ENCODE measurements at regions not wholly inside any gene's neighbourhood (a gene's known extent, or its start where the extent isn't known, plus 50 kb on each side); places are given as distances from the start of the nearest gene placed in this dataset.

- TF ChIP-seq SUZ12 (IDR thresholded peaks at IDR 0.05; ENCODE audit: extremely low read depth, insufficient read depth, insufficient read length) (no peak), YY1 (IDR thresholded peaks at IDR 0.05; ENCODE audit: insufficient read depth, insufficient read length) (no peak)
These were observed 565.3 kb upstream of the SALL3 start for GRCh38 chr18:78414302-78414701.
